Neuronal stem cell (in vitro differentiated cells): ENCODE measurements at regions not wholly inside any gene's neighbourhood (a gene's known extent, or its start where the extent isn't known, plus 50 kb on each side); places are given as distances from the start of the nearest gene placed in this dataset.

ENCODE experiments used
- DNase-seq: peaks from one replicate; pipeline ENCODE4 v3.0.0-alpha.2; 2013; ENCODE audit warnings: low spot score
- H2AFZ ChIP-seq: one replicate; pipeline ENCODE4 v1.6.1; 2013; ENCODE audit warnings: mild to moderate bottlenecking, low read length, inconsistent platforms
- H2AK5ac ChIP-seq: 2 replicates; pipeline ENCODE4 v1.6.1; 2013; ENCODE audit warnings: low read depth, mild to moderate bottlenecking, inconsistent platforms, low read length, moderate library complexity, mixed read lengths
- H2BK120ac ChIP-seq: 2 replicates; pipeline ENCODE4 v1.6.1; 2013; ENCODE audit warnings: low read depth, mild to moderate bottlenecking, inconsistent platforms, low read length, moderate library complexity, mixed read lengths
- H2BK12ac ChIP-seq: one replicate; pipeline ENCODE4 v1.6.1; 2013; ENCODE audit warnings: low read length, inconsistent platforms
- H2BK15ac ChIP-seq: 2 replicates; pipeline ENCODE4 v1.6.1; 2013; ENCODE audit warnings: mild to moderate bottlenecking, low read length, inconsistent platforms, mixed read lengths
- H2BK5ac ChIP-seq: one replicate; pipeline ENCODE4 v1.6.1; 2013; ENCODE audit warnings: inconsistent platforms, mild to moderate bottlenecking, low read length, moderate library complexity
- H3K14ac ChIP-seq: one replicate; pipeline ENCODE4 v1.6.1; 2013; ENCODE audit warnings: low read length, inconsistent platforms
- H3K18ac ChIP-seq: 2 replicates; pipeline ENCODE4 v1.6.1; 2013; ENCODE audit warnings: low read length, inconsistent platforms
- H3K23ac ChIP-seq: 2 replicates; pipeline ENCODE4 v1.6.1; 2013; ENCODE audit warnings: low read depth, mild to moderate bottlenecking, mixed read lengths, low read length, inconsistent platforms; ENCODE audit not compliant: poor library complexity
- H3K27ac ChIP-seq: replicated peaks from 3 replicates; pipeline ENCODE4 v1.5.1; 2013; ENCODE audit warnings: low read length, inconsistent platforms
- H3K27me3 ChIP-seq, 3 experiments: 2 replicates each; pipeline ENCODE4 v1.6.1; 2013; ENCODE audit warnings: low read length in 3 of 3, mild to moderate bottlenecking in 2 of 3, inconsistent platforms in 1 of 3, low read depth in 1 of 3, mixed read lengths in 1 of 3, moderate library complexity in 1 of 3; ENCODE audit not compliant: control insufficient read depth in 3 of 3, insufficient read depth in 3 of 3
- H3K36me3 ChIP-seq, 2 donors: replicated peaks in 1 of 2; 2 replicates each; pipeline ENCODE4 v1.6.1; 2013; ENCODE audit warnings: low read length in 2 of 2; ENCODE audit not compliant: control insufficient read depth in 2 of 2, insufficient read depth in 2 of 2
- H3K4ac ChIP-seq: 2 replicates; pipeline ENCODE4 v1.6.1; 2013; ENCODE audit warnings: inconsistent platforms, mild to moderate bottlenecking, low read length, moderate library complexity
- H3K4me1 ChIP-seq, 2 donors: 1 replicate in 1 of 2; 2 replicates in 1 of 2; pipeline ENCODE4 v1.6.1; 2013; ENCODE audit warnings: low read length in 2 of 2, low read depth in 1 of 2; ENCODE audit not compliant: control insufficient read depth in 2 of 2, insufficient read depth in 1 of 2
- H3K4me2 ChIP-seq: one replicate; pipeline ENCODE4 v1.6.1; 2013; ENCODE audit warnings: mild to moderate bottlenecking, low read length, inconsistent platforms; ENCODE audit not compliant: insufficient read depth, poor library complexity, severe bottlenecking
- H3K4me3 ChIP-seq, 2 donors: 2 replicates each; pipeline ENCODE4 v1.5.1; 2013; ENCODE audit warnings: low read length in 2 of 2, mild to moderate bottlenecking in 2 of 2, inconsistent platforms in 1 of 2, moderate library complexity in 1 of 2
- H3K79me1 ChIP-seq: one replicate; pipeline ENCODE4 v1.6.1; 2013; ENCODE audit warnings: low read depth, mild to moderate bottlenecking, inconsistent platforms, low read length, moderate library complexity
- H3K9ac ChIP-seq: one replicate; pipeline ENCODE4 v1.6.1; 2013; ENCODE audit warnings: mild to moderate bottlenecking, low read depth, low read length, inconsistent platforms; ENCODE audit not compliant: poor library complexity
- H3K9me3 ChIP-seq, 2 donors: replicated peaks in 1 of 2; 2 replicates each; pipeline versions ENCODE3 to v1.6.1; 2013; ENCODE audit warnings: low read length in 2 of 2, mild to moderate bottlenecking in 2 of 2, inconsistent platforms in 1 of 2, low read depth in 1 of 2, mixed read lengths in 1 of 2, moderate library complexity in 1 of 2; ENCODE audit not compliant: control insufficient read depth in 2 of 2, insufficient read depth in 1 of 2
- H4K8ac ChIP-seq: one replicate; pipeline ENCODE4 v1.6.1; 2013; ENCODE audit warnings: low read depth, mild to moderate bottlenecking, inconsistent platforms, low read length, moderate library complexity
- H4K91ac ChIP-seq: one replicate; pipeline ENCODE4 v1.6.1; 2013; ENCODE audit warnings: low read length, low read depth, mild to moderate bottlenecking, inconsistent platforms; ENCODE audit not compliant: poor library complexity
- WGBS, 2 donors: extraction: QIAGEN DNeasy Blood & Tissue Kit; methylation state at CpG; one replicate each; pipeline ENCODE4 v1.1.7; 2013; ENCODE audit warnings: missing lambda C conversion rate in 2 of 2, mixed read lengths in 1 of 2; ENCODE audit not compliant: insufficient read length in 2 of 2, insufficient replicate concordance in 1 of 2; ENCODE audit errors: extremely low coverage in 2 of 2; 5-methylcytosine and 5-hydroxymethylcytosine counted together

DNA sequence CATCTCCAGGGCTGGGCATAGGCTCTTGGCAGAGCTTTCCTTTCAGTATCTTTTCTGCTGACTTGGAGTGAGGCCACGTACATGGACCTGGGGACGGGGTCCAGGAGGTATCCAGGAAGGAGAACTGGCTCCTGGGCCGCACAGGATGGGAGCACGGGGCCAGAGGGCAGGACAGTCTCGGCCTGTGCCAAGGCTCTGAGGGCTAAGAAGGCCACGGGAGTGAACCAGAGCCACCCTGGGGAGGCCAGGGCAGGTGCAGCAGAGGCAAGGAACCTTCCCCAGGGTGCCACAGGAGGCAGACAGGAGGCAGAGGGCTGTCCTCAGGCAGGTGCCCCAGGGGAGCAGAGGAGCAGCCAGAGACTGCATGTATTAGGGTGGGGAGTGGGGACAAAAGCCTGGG is 50.3 kb downstream of the PLXNA1 start:
- H2AK5ac ChIP-seq: no peak overlapping the region
- H3K4ac ChIP-seq: no peak overlapping the region
- no peak overlapping the region for H3K4me3 ChIP-seq
- no peak overlapping the region for H2BK5ac ChIP-seq
- H3K27me3 ChIP-seq: no peaks in the 10 kb centered on the region
- no peak overlapping the region for H2AFZ ChIP-seq
- H3K14ac ChIP-seq: no peak overlapping the region
- H3K9me3 ChIP-seq: no peaks in the 10 kb centered on the region
- no peak overlapping the region for H2BK120ac ChIP-seq
- H3K23ac ChIP-seq: no peak overlapping the region
- H3K79me1 ChIP-seq: peaks cover 4% of the 10 kb centered on the region
- no peak overlapping the region for H3K9ac ChIP-seq
- no CpG with 5 or more reads among the region's 6 CpGs for WGBS, 2 donors
- H4K8ac ChIP-seq: no peak overlapping the region
- DNase-seq: no peak
- H4K91ac ChIP-seq: no peak overlapping the region
- no peak overlapping the region for H2BK15ac ChIP-seq
- H3K27ac ChIP-seq: no peak overlapping the region
- H3K18ac ChIP-seq: no peak overlapping the region
- no peak overlapping the region for H3K4me2 ChIP-seq
- peaks cover 62 to 76% of the 10 kb centered on the region in 2 donors for H3K36me3 ChIP-seq
- H2BK12ac ChIP-seq: no peak overlapping the region
- H3K4me1 ChIP-seq: no peaks in the 10 kb centered on the region

DNA sequence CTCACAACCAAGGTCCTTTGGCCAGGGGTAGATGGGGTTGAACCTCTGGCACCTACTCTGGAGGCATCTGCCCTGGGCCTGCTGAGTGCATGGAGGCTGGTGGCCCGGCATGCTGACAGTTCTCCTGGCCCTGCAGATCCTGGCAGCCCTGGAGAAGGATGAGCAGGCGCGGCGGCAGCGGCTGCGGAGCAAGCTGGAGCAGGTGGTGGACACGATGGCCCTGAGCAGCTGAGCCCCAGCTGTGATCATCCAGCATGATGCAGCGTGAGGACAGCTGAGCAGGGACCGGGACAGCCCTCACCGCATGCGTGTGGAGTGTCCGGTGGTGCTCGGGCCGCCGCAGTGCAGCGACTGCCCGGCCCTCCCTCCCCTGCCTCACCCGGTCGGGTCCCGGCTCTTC is 50.9 kb downstream of the PLXNA1 start:
- WGBS, 2 donors: no CpG with 5 or more reads among the region's 20 CpGs
- H3K36me3 ChIP-seq: peaks cover 57 to 69% of the 10 kb centered on the region in 2 donors

DNA sequence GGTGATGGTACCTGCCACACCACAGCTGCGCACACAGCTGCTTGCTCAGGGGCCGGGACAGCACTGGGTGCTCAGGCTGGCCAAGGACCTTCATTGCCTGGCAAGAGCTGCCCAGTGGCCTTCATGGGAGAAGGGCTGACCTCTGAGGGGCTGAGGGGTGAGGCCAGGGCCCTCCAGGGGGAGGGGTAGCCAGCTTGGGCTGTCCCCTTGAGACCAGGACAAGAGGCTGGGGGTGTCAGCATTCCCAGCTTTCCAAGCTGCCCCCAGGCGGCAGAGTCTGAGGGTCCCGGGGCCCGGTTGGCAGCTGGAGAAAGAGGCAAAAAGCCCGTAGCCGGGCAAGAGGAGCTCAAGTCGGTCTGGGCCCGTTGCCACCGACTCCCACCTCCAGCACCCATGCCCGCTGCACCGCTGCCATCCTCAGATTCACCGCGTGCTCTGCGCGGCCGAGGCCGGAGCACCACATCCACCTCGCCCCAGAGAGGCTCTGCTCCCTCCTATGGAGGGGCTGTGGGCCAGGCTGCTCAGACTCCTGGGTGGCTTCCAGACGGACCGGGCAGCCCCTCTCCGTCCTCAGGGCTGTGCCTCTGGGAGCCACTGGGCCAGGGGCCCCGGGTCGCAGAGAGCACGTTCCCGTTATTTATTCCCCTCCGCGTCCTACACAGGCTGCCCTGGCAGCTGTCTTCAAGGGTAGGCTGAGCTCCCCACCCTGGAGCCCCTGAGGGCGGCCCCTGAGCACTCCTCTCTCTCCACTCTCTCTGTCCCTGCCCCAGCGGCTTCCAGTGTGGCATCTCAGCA is 51.5 kb downstream of the PLXNA1 start:
- Histone ChIP-seq H3K14ac (no peak overlapping the region), H3K23ac (peak overlapping the region; percentile 91), H3K4me1 (no peaks in the 10 kb centered on the region), H3K4me3 (no peak overlapping the region), H3K36me3 (peaks cover 51 to 63% of the 10 kb centered on the region in 2 donors), H3K18ac (peak overlapping the region; percentile 48), H3K4me2 (no peak overlapping the region), H2BK120ac (no peak overlapping the region), H4K91ac (no peak overlapping the region), H4K8ac (no peak overlapping the region), H2AK5ac (no peak overlapping the region), H3K9me3 (no peaks in the 10 kb centered on the region), H3K27me3 (no peaks in the 10 kb centered on the region), H3K79me1 (peaks cover 4% of the 10 kb centered on the region), H2BK15ac (no peak overlapping the region), H2BK5ac (peak overlapping the region; percentile 66), H2AFZ (no peak overlapping the region), H3K4ac (no peak overlapping the region), H3K27ac (no peak overlapping the region), H2BK12ac (no peak overlapping the region), H3K9ac (peak overlapping the region; percentile 44)
- WGBS, 2 donors: no CpG with 5 or more reads among the region's 30 CpGs
- DNase-seq: no peak

More for the DNA sequence above, 50.9 kb downstream of the PLXNA1 start:
- Histone ChIP-seq H2BK5ac (no peak overlapping the region), H2BK120ac (no peak overlapping the region), H3K14ac (no peak overlapping the region), H3K27ac (no peak overlapping the region), H2BK15ac (no peak overlapping the region), H3K4me1 (no peaks in the 10 kb centered on the region), H3K23ac (peak overlapping the region; percentile 89), H3K4me2 (no peak overlapping the region), H3K4me3 (no peak overlapping the region), H2BK12ac (no peak overlapping the region), H3K18ac (no peak overlapping the region), H2AFZ (no peak overlapping the region), H3K4ac (no peak overlapping the region), H3K9ac (peak overlapping the region; percentile 44), H3K9me3 (no peaks in the 10 kb centered on the region), H2AK5ac (no peak overlapping the region), H4K8ac (no peak overlapping the region), H4K91ac (no peak overlapping the region), H3K79me1 (peaks cover 4% of the 10 kb centered on the region), H3K27me3 (no peaks in the 10 kb centered on the region)
- no peak for DNase-seq

DNA sequence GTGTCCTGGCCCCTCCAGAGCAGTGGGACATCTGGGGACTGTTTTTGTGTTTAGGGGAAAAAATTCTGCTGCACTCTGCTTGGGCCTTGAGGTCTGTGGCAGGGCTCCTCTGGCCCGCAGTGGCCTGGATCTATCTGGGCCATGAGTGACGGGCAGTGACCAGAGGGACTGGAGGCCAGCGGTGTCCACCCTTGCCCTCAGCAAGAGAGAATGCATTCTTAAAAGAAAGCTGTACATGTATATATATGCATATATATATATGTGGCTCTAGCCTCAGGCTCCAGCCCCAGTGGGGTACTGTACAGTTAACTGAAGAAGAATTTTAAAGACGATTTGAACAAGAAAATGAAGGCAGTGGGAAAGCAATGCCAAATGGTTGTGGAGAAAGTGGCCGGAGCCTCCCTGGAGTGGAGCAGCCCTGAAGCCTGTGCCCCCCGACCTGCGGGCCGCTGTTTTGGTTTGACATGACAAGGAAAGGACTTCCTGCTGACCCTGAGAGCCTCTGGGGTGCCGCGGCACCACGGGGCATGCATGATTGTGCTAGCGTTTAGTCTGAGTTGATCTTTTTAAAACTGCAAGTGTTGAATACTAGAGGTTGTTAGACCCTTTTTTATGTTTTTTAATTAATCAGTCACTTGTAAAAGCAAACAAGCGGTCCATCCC is 52.2 kb downstream of the PLXNA1 start:
- Histone ChIP-seq H3K14ac (no peak overlapping the region), H3K4me2 (no peak overlapping the region), H2BK12ac (no peak overlapping the region), H3K4me3 (no peak overlapping the region), H3K36me3 (peaks cover 44 to 56% of the 10 kb centered on the region in 2 donors), H2BK120ac (no peak overlapping the region), H3K27me3 (no peaks in the 10 kb centered on the region), H3K23ac (peak overlapping the region; percentile 55), H2AFZ (no peak overlapping the region), H3K4ac (no peak overlapping the region), H2AK5ac (no peak overlapping the region), H2BK15ac (no peak overlapping the region), H4K91ac (no peak overlapping the region), H3K4me1 (no peaks in the 10 kb centered on the region), H3K18ac (peak overlapping the region; percentile 48), H2BK5ac (no peak overlapping the region), H3K27ac (no peak overlapping the region), H3K9me3 (no peaks in the 10 kb centered on the region), H4K8ac (no peak overlapping the region), H3K79me1 (peaks cover 2% of the 10 kb centered on the region), H3K9ac (no peak overlapping the region)
- DNase-seq: no peak
- WGBS, 2 donors: no CpG with 5 or more reads among the region's 13 CpGs
